IMR-90 (cell line): ENCODE measurements at regions not wholly inside any gene's neighbourhood (a gene's known extent, or its start where the extent isn't known, plus 50 kb on each side); places are given as distances from the start of the nearest gene placed in this dataset.
A peak's percentile ranks its signal among the peaks of the same experiment; 100 is the strongest.
"Not testable (repeated sequence)": the region's sequence is repeated elsewhere in the genome, so short reads cannot be mapped to it uniquely, and the experiment has no call there.

ENCODE experiments used
- ATAC-seq: fragments of 200-7000 bp; cut with Tn5 transposase; 2 replicates; pipeline ENCODE4 v1.9.1; 2020; ENCODE audit warnings: low read depth, mild to moderate bottlenecking, moderate library complexity
- BruUV-seq: library from RNA; stranded (reverse); fragments of 400-500 nt; replicated peaks from 2 replicates; lab custom pipeline; 2021; lab: Mats Ljungman, UMichigan
- CTCF ChIA-PET: fragments of 300-600 bp; formaldehyde crosslinking; extraction: SDS; loops from one replicate; lab custom pipeline; 2021; ENCODE audit warnings: antibody characterized with exemption; lab: Yijun Ruan, JAX
- POLR2A ChIA-PET: fragments of 300-600 bp; sonication (Branson Sonifier 250); formaldehyde crosslinking; loops from one replicate; lab custom pipeline; 2022; ENCODE audit warnings: antibody characterized with exemption; ENCODE audit not compliant: unreplicated experiment; lab: Charles Lee
- DNase-seq: peaks from one replicate; pipeline ENCODE4 v3.0.0; 2013
- H2AFZ ChIP-seq: replicated peaks from 2 replicates; pipeline ENCODE3; 2013; ENCODE audit warnings: low read length, mild to moderate bottlenecking; ENCODE audit not compliant: poor library complexity
- H2AK5ac ChIP-seq: 2 replicates; pipeline ENCODE4 v1.6.1; 2013; ENCODE audit warnings: low read depth, low read length, inconsistent platforms
- H2AK9ac ChIP-seq: replicated peaks from 2 replicates; pipeline ENCODE3; 2013; ENCODE audit warnings: mild to moderate bottlenecking, low read depth, low read length, moderate library complexity; ENCODE audit not compliant: poor library complexity
- H2BK120ac ChIP-seq: 2 replicates; pipeline ENCODE4 v1.6.1; 2013; ENCODE audit warnings: low read depth, low read length, inconsistent platforms
- H2BK15ac ChIP-seq: 3 replicates; pipeline ENCODE4 v1.6.1; 2013; ENCODE audit warnings: low read depth, low read length, inconsistent platforms
- H2BK20ac ChIP-seq: 2 replicates; pipeline ENCODE4 v1.6.1; 2013; ENCODE audit warnings: low read depth, mild to moderate bottlenecking, inconsistent platforms, low read length, moderate library complexity
- H2BK5ac ChIP-seq: 2 replicates; pipeline ENCODE4 v1.6.1; 2013; ENCODE audit warnings: mild to moderate bottlenecking, low read depth, low read length, inconsistent platforms; ENCODE audit not compliant: poor library complexity, severe bottlenecking
- H3K14ac ChIP-seq: replicated peaks from 2 replicates; pipeline ENCODE4 v1.6.1; 2013; ENCODE audit warnings: low read depth, low read length, inconsistent platforms
- H3K18ac ChIP-seq: 2 replicates; pipeline ENCODE4 v1.6.1; 2013; ENCODE audit warnings: low read depth, low read length, control low read depth
- H3K23ac ChIP-seq: 2 replicates; pipeline ENCODE4 v1.6.1; 2013; ENCODE audit warnings: low read depth, low read length, inconsistent platforms
- H3K27ac ChIP-seq: 2 replicates; pipeline ENCODE4 v1.5.1; 2013; ENCODE audit warnings: mild to moderate bottlenecking, control low read depth, low read length; ENCODE audit not compliant: insufficient read depth
- H3K27me3 ChIP-seq: 2 replicates; pipeline ENCODE4 v1.6.1; 2013; ENCODE audit warnings: low read length; ENCODE audit not compliant: control insufficient read depth, insufficient read depth
- H3K36me3 ChIP-seq: 2 replicates; pipeline ENCODE4 v1.6.1; 2013; ENCODE audit warnings: low read length, mixed read lengths; ENCODE audit not compliant: control insufficient read depth, insufficient read depth
- H3K4ac ChIP-seq: 2 replicates; pipeline ENCODE4 v1.6.1; 2013; ENCODE audit warnings: low read depth, low read length, inconsistent platforms
- H3K4me1 ChIP-seq: 2 replicates; pipeline ENCODE4 v1.6.1; 2013; ENCODE audit warnings: low read length, mixed read lengths; ENCODE audit not compliant: control insufficient read depth, insufficient read depth
- H3K4me2 ChIP-seq: 2 replicates; pipeline ENCODE4 v1.6.1; 2013; ENCODE audit warnings: low read depth, mild to moderate bottlenecking, control low read depth, low read length, moderate library complexity
- H3K4me3 ChIP-seq: 2 replicates; pipeline ENCODE4 v1.5.1; 2013; ENCODE audit warnings: low read depth, mild to moderate bottlenecking, control low read depth, low read length, moderate library complexity; ENCODE audit not compliant: insufficient read depth
- H3K56ac ChIP-seq: 2 replicates; pipeline ENCODE4 v1.6.1; 2013; ENCODE audit warnings: low read length, inconsistent platforms; ENCODE audit not compliant: insufficient read depth; ENCODE audit errors: extremely low read depth
- H3K79me1 ChIP-seq, 2 experiments: 2 replicates each; pipeline ENCODE4 v1.6.1; 2013; ENCODE audit warnings: low read length in 2 of 2, inconsistent platforms in 1 of 2, low read depth in 1 of 2
- H3K9ac ChIP-seq: 2 replicates; pipeline ENCODE4 v1.6.1; 2013; ENCODE audit warnings: low read depth, low read length, control low read depth
- H3K9me1 ChIP-seq: 2 replicates; pipeline ENCODE4 v1.6.1; 2013; ENCODE audit warnings: low read length, inconsistent platforms; ENCODE audit not compliant: insufficient read depth
- H3K9me3 ChIP-seq: 2 replicates; pipeline ENCODE4 v1.6.1; 2013; ENCODE audit warnings: low read length; ENCODE audit not compliant: control insufficient read depth, insufficient read depth
- H4K20me1 ChIP-seq: 2 replicates; pipeline ENCODE4 v1.6.1; 2013; ENCODE audit warnings: low read length, inconsistent platforms; ENCODE audit not compliant: insufficient read depth
- H4K5ac ChIP-seq: 2 replicates; pipeline ENCODE4 v1.6.1; 2013; ENCODE audit warnings: mild to moderate bottlenecking, low read depth, low read length, control low read depth
- H4K8ac ChIP-seq, 2 experiments: 2 replicates each; pipeline ENCODE4 v1.6.1; 2013; ENCODE audit warnings: low read depth in 2 of 2, low read length in 2 of 2, control low read depth in 1 of 2, inconsistent platforms in 1 of 2
- H4K91ac ChIP-seq: 2 replicates; pipeline ENCODE4 v1.6.1; 2013; ENCODE audit warnings: low read depth, low read length, inconsistent platforms; ENCODE audit not compliant: insufficient read depth
- CHD1 ChIP-seq: IDR thresholded peaks from 2 replicates; pipeline ENCODE4 v1.6.1; 2012; ENCODE audit warnings: low read depth, low read length, improper control_type of control experiment
- NFE2L2 ChIP-seq: fragments of 150-350 bp; IDR thresholded peaks from 2 replicates; pipeline ENCODE4 v1.6.1; 2016; ENCODE audit warnings: low read depth, mild to moderate bottlenecking, low read length
- SMC3 ChIP-seq: fragments of 150-350 bp; IDR thresholded peaks from 2 replicates; pipeline ENCODE4 v1.6.1; 2016; ENCODE audit warnings: low read depth, mild to moderate bottlenecking, antibody characterized with exemption, low read length, moderate library complexity
- WGBS, 2 experiments: methylation state at CpG; one replicate each; pipeline versions ENCODE4 v1.1.5 to v1.1.7; 2013; ENCODE audit warnings: missing lambda C conversion rate in 2 of 2; ENCODE audit not compliant: insufficient read length in 1 of 2; ENCODE audit errors: extremely low coverage in 2 of 2; 5-methylcytosine and 5-hydroxymethylcytosine counted together
- dilution Hi-C: fragments of 300-500 bp; cut with HindIII; formaldehyde crosslinking; loops from one replicate; pipeline ENCODE4 v1.14.3; 2018; ENCODE audit warnings: low sequenced_read_pairs; ENCODE audit not compliant: unreplicated experiment
- in situ Hi-C: fragments of 300-500 bp; cut with MboI; formaldehyde crosslinking; loops from 3 replicates; pipeline ENCODE4 v1.14.3; 2019; ENCODE audit warnings: low sequenced_read_pairs, inconsistent platforms, mixed read lengths
- intact Hi-C: fragments of 100-400 bp; cut with micrococcal nuclease; formaldehyde crosslinking; loops from 2 replicates; pipeline ENCODE4 v1.10.0; 2022

DNA sequence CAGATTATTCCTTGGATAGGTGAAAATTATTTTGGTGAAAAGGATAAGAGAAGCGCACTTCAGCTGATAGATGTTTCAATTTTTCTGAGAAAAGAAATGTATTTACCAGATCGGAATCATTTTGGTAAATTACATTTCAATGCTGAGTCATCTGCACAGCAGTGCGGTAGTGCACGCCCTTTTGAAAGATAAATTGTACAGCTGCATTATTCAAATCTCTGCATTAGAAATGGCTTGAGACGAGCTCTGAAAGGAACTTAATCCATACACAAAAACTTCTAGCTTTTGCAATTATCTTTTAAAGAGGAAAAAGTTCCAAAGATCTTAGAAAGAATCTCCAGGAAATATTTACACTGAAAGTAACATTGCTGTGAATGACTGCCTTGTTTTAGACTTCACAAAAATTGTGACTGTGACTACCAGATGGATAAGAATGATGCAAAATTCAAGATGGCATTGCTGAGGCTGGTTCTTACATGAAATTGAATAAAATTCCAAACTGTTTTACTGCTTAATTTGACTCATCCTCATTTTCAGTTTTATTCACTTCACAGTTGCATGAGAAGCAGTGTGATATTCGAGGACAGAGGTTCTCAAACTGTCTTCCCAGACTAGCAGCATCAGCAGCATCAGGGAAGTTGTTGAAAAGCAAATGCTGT is 161.7 kb downstream of the RND3 start:
- Histone ChIP-seq H2BK120ac (no peak overlapping the region), H2BK20ac (no peak overlapping the region), H4K8ac (no peak overlapping the region), H3K4me1 (no peaks in the 10 kb centered on the region), H3K4me2 (no peak overlapping the region), H3K9ac (no peak overlapping the region), H3K27ac (no peak overlapping the region), H4K91ac (no peak overlapping the region), H3K27me3 (no peaks in the 10 kb centered on the region), H3K9me1 (no peaks in the 10 kb centered on the region), H3K9me3 (no peaks in the 10 kb centered on the region), H3K14ac (no peak overlapping the region), H3K79me1 (no peaks in the 10 kb centered on the region), H3K56ac (no peak overlapping the region), H3K18ac (no peak overlapping the region), H3K23ac (no peak overlapping the region), H2AK5ac (no peak overlapping the region), H2BK15ac (no peak overlapping the region), H2BK5ac (no peak overlapping the region), H4K20me1 (no peaks in the 10 kb centered on the region), H3K4me3 (no peak overlapping the region), H3K36me3 (no peaks in the 10 kb centered on the region), H2AFZ (no peak overlapping the region), H4K5ac (no peak overlapping the region), H3K4ac (no peak overlapping the region), H2AK9ac (no peak overlapping the region)
- intact Hi-C loops: no loop called here
- dilution Hi-C loops: no loop called here
- 61% methylated on average over 2 of the region's 6 CpGs; no CpG with 5 or more reads in 1 of the 2 experiments for WGBS, 2 experiments
- DNase-seq (peak; percentile 13), ATAC-seq (no peak)
- no peak for TF ChIP-seq CHD1
- TF ChIP-seq NFE2L2: peak; percentile 37; the same call in 1 of the 2 replicates
- TF ChIP-seq SMC3: no peak
- BruUV-seq: no TSS peak
- CTCF ChIA-PET: no interaction called here
- in situ Hi-C loops: no loop called here
- POLR2A ChIA-PET: no interaction called here

DNA sequence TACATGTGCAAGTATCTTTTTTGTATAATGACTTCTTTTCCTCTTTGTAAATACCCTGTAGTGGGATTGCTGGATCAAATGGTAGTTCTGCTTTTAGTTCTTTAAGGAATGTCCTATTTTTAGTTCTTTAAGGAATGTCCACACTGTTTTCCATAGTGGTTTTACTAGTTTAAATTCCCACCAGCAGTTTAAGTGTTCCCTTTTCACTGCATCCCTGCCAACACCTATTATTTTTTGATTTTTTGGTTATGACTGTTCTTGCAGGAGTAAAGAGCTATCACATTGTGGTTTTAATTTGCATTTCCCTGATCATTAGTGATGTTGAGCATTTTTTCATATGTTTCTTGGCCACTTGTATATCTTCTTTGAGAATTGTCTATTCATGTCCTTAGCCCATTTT is 164.4 kb downstream of the RND3 start:
- H3K79me1 ChIP-seq, H3K27ac ChIP-seq, H2BK120ac ChIP-seq, H2BK5ac ChIP-seq, H3K9ac ChIP-seq, intact Hi-C loops, H2AK5ac ChIP-seq, CTCF ChIA-PET, H3K23ac ChIP-seq, H2AFZ ChIP-seq, H3K4me2 ChIP-seq, dilution Hi-C loops, DNase-seq, H4K5ac ChIP-seq, H3K14ac ChIP-seq, H2AK9ac ChIP-seq, H3K18ac ChIP-seq, H3K4me1 ChIP-seq, H3K4me3 ChIP-seq, H3K36me3 ChIP-seq, H3K9me1 ChIP-seq, H2BK20ac ChIP-seq, in situ Hi-C loops, ATAC-seq, H3K4ac ChIP-seq, H3K27me3 ChIP-seq, H4K8ac ChIP-seq, H2BK15ac ChIP-seq, H3K9me3 ChIP-seq, H4K91ac ChIP-seq, H4K20me1 ChIP-seq, BruUV-seq, H3K56ac ChIP-seq, POLR2A ChIA-PET: not testable (repeated sequence)
